MM.1S (cell line): ENCODE measurements at regions not wholly inside any gene's neighbourhood (a gene's known extent, or its start where the extent isn't known, plus 50 kb on each side); places are given as distances from the start of the nearest gene placed in this dataset.
"Not testable (repeated sequence)": the region's sequence is repeated elsewhere in the genome, so short reads cannot be mapped to it uniquely, and the experiment has no call there.

ENCODE experiments used
- DNase-seq: peaks from one replicate; pipeline ENCODE4 v3.0.0-alpha.2; 2015
- H2AFZ ChIP-seq: fragments of 300-600 bp; sonication (generic); 2 replicates; pipeline ENCODE4 v1.6.0; 2016; ENCODE audit warnings: antibody characterized with exemption, low read length
- H3F3A ChIP-seq: fragments of 300-600 bp; sonication (generic); 2 replicates; pipeline ENCODE4 v1.6.1; 2016; ENCODE audit warnings: mild to moderate bottlenecking, antibody characterized with exemption, low read length, moderate library complexity, mixed read lengths; ENCODE audit not compliant: insufficient read depth
- H3K27ac ChIP-seq: fragments of 300-600 bp; sonication (generic); 2 replicates; pipeline ENCODE4 v1.5.1; 2016; ENCODE audit warnings: mild to moderate bottlenecking, low read length
- H3K27me3 ChIP-seq: fragments of 300-600 bp; sonication (generic); replicated peaks from 2 replicates; pipeline ENCODE4 v1.6.0; 2016; ENCODE audit warnings: low read length; ENCODE audit not compliant: insufficient read depth
- H3K36me3 ChIP-seq: fragments of 300-600 bp; sonication (generic); replicated peaks from 2 replicates; pipeline ENCODE4 v1.6.1; 2016; ENCODE audit warnings: mild to moderate bottlenecking, low read length, mixed read lengths; ENCODE audit not compliant: insufficient read depth
- H3K4me1 ChIP-seq: fragments of 300-600 bp; sonication (generic); 2 replicates; pipeline ENCODE4 v1.6.1; 2016; ENCODE audit warnings: low read length, mixed read lengths
- H3K4me2 ChIP-seq: fragments of 300-600 bp; sonication (generic); 2 replicates; pipeline ENCODE4 v1.6.0; 2016; ENCODE audit warnings: low read depth, low read length
- H3K4me3 ChIP-seq: fragments of 300-600 bp; sonication (generic); 2 replicates; pipeline ENCODE4 v1.5.1; 2016; ENCODE audit warnings: low read length, mixed read lengths
- H3K79me2 ChIP-seq: fragments of 300-600 bp; sonication (generic); 2 replicates; pipeline ENCODE4 v1.6.1; 2016; ENCODE audit warnings: mixed run types, low read length, mixed read lengths
- H3K9ac ChIP-seq: fragments of 300-600 bp; sonication (generic); 2 replicates; pipeline ENCODE4 v1.6.1; 2016; ENCODE audit warnings: low read length, mixed read lengths
- H3K9me2 ChIP-seq: fragments of 300-600 bp; sonication (generic); replicated peaks from 2 replicates; pipeline ENCODE4 v1.6.1; 2016; ENCODE audit warnings: mild to moderate bottlenecking, low read length, mixed read lengths; ENCODE audit not compliant: insufficient read depth
- H3K9me3 ChIP-seq: fragments of 300-600 bp; sonication (generic); replicated peaks from 2 replicates; pipeline ENCODE4 v1.6.1; 2016; ENCODE audit warnings: mild to moderate bottlenecking, low read length, mixed read lengths; ENCODE audit not compliant: insufficient read depth
- H4K20me1 ChIP-seq: fragments of 300-600 bp; sonication (generic); 2 replicates; pipeline ENCODE4 v1.6.1; 2016; ENCODE audit warnings: mild to moderate bottlenecking, low read length, moderate library complexity, mixed read lengths; ENCODE audit not compliant: insufficient read depth
- CTCF ChIP-seq: fragments of 300-600 bp; sonication (generic); IDR thresholded peaks from 2 replicates; pipeline ENCODE4 v1.5.1; 2016; ENCODE audit warnings: antibody characterized with exemption, low read length, mixed read lengths
- EZH2 ChIP-seq: fragments of 300-600 bp; sonication (generic); optimal IDR thresholded peaks from 2 replicates; pipeline ENCODE3; 2017; ENCODE audit warnings: low read depth, mild to moderate bottlenecking, antibody characterized with exemption, low read length, mixed read lengths
- EZH2phosphoT487 ChIP-seq: fragments of 300-600 bp; sonication (generic); IDR thresholded peaks from 2 replicates; pipeline ENCODE4 v1.6.1; 2018; ENCODE audit warnings: antibody characterized with exemption, low read length

GRCh38 chr14:57057803-57058202, 210.9 kb downstream of the EXOC5 start:
- Histone ChIP-seq H3K27ac (no peak overlapping the region), H3F3A (peaks cover 27% of the 10 kb centered on the region), H3K27me3 (no peaks in the 10 kb centered on the region), H3K9me2 (no peaks in the 10 kb centered on the region), H3K79me2 (no peaks in the 10 kb centered on the region), H3K9me3 (no peaks in the 10 kb centered on the region), H3K4me2 (no peak overlapping the region), H3K36me3 (no peaks in the 10 kb centered on the region), H3K4me3 (no peak overlapping the region), H2AFZ (no peak overlapping the region), H4K20me1 (no peaks in the 10 kb centered on the region), H3K9ac (no peak overlapping the region), H3K4me1 (peaks cover 38% of the 10 kb centered on the region)
- TF ChIP-seq EZH2phosphoT487 (no peak), EZH2 (no peak)
- no peak for DNase-seq

- DNase-seq, H2AFZ ChIP-seq, H3K79me2 ChIP-seq, H3K27ac ChIP-seq, H3K4me3 ChIP-seq, H4K20me1 ChIP-seq, H3K27me3 ChIP-seq, H3K4me2 ChIP-seq, H3K36me3 ChIP-seq, H3K9me2 ChIP-seq, H3K9me3 ChIP-seq, H3K9ac ChIP-seq: not testable (repeated sequence)
- Histone ChIP-seq H3K4me1 (peaks cover 29% of the 10 kb centered on the region), H3F3A (peaks cover 23% of the 10 kb centered on the region)
These were observed 212.2 kb downstream of the EXOC5 start for GRCh38 chr14:57056522-57056921.

- Histone ChIP-seq H3K9me2 (no peaks in the 10 kb centered on the region), H3K27ac (no peak overlapping the region), H3K36me3 (no peaks in the 10 kb centered on the region), H4K20me1 (no peaks in the 10 kb centered on the region), H3K79me2 (no peaks in the 10 kb centered on the region), H3K4me3 (no peak overlapping the region), H3K4me1 (peaks cover under 1% of the 10 kb centered on the region; the same call in 1 of the 2 replicates), H2AFZ (no peak overlapping the region), H3K9ac (no peak overlapping the region), H3K9me3 (no peaks in the 10 kb centered on the region), H3K27me3 (no peaks in the 10 kb centered on the region), H3F3A (no peaks in the 10 kb centered on the region), H3K4me2 (no peak overlapping the region)
- DNase-seq = no peak
- TF ChIP-seq EZH2phosphoT487 (no peak), EZH2 (no peak), CTCF (no peak)
These were observed 215.9 kb downstream of the EXOC5 start for GRCh38 chr14:57052705-57053302.

GRCh38 chr14:57051633-57052032, 217.1 kb downstream of the EXOC5 start:
- DNase-seq = no peak
- TF ChIP-seq CTCF (no peak), EZH2phosphoT487 (no peak), EZH2 (no peak)
- Histone ChIP-seq H3K79me2 (no peaks in the 10 kb centered on the region), H3K4me3 (no peak overlapping the region), H3F3A (no peaks in the 10 kb centered on the region), H3K4me1 (no peaks in the 10 kb centered on the region), H3K27ac (no peak overlapping the region), H4K20me1 (no peaks in the 10 kb centered on the region), H3K4me2 (no peak overlapping the region), H2AFZ (no peak overlapping the region), H3K9me2 (no peaks in the 10 kb centered on the region), H3K36me3 (no peaks in the 10 kb centered on the region), H3K9ac (no peak overlapping the region), H3K9me3 (no peaks in the 10 kb centered on the region), H3K27me3 (no peaks in the 10 kb centered on the region)
